ENCODE measurements at regions not wholly inside any gene's neighbourhood (a gene's known extent, or its start where the extent isn't known, plus 50 kb on each side); places are given as distances from the start of the nearest gene placed in this dataset.

DNA sequence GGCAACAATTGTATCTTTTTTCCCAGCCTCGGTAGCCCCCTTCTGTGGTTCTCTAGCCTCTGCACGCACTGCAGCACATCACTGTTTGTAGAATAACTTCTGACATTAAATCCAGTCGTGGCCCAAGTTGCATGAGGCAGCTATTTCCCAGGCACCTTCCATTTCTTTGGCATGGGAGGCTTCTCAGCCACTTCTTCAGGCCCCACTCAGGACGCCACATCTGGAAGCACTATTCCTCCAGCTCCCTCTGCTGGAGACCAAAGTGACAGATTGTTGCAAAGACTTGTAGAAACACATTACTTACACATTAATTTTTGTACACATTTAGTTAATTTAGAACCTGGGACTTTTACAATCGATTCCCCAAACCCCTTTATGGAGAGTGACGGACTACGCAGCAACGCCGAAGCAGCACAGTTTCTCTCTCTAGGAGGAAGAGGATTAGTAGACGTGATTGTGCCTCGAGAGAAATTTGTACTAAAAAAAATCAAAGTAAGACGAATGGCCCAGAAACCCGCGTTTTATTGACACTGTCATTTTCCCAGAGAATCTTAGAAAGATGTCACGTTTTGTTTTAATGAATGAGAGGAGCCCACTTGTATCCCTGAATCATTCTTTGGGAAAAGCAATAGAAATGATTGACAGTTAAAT is 57.8 kb upstream of the RGPD5 start:
- no peak for TF ChIP-seq EZH2 (IDR thresholded peaks at IDR 0.05; ENCODE audit: insufficient read depth, poor library complexity, severe bottlenecking)
- no peak for TF ChIP-seq EZH2phosphoT487 (IDR thresholded peaks at IDR 0.05; ENCODE audit: insufficient read depth, low read depth)
